ENCODE measurements at regions not wholly inside any gene's neighbourhood (a gene's known extent, or its start where the extent isn't known, plus 50 kb on each side); places are given as distances from the start of the nearest gene placed in this dataset.

DNA sequence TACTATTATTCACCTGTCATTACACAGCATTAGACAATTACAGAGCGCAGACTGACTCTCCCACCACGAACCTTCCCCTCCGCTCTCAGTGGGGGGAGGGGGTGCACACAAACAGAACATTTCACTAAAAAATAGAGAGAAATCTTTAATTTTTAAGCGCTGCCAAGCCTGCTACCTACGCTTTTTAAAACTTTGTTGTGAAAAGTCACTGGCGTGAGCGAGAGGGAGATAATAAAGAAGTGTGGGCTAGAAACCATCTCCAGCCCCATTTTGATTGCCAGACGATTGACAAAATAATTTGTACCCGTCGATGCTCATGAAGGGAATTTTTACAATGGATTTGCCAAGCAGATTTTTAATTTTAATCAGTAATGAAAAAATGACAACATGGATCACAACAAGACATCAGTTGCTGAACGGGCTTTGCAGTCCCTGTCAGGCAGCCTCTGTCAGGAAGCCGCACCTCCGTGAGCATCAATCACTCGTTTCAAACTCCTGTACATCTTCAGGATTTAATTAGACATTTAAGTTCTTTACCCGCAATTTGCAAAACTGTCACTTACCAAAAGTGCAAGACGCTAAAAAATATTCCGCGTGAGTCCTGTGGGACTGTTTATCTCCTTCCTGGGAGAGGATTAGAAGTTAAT is 209.1 kb downstream of the BCL11B start:
- no peak overlapping the region for H3K4me3 ChIP-seq (ENCODE audit: control insufficient read depth, low read depth, low read length)
- no peak for DNase-seq (ENCODE audit: low read depth)
- TF ChIP-seq, protein P1, sequence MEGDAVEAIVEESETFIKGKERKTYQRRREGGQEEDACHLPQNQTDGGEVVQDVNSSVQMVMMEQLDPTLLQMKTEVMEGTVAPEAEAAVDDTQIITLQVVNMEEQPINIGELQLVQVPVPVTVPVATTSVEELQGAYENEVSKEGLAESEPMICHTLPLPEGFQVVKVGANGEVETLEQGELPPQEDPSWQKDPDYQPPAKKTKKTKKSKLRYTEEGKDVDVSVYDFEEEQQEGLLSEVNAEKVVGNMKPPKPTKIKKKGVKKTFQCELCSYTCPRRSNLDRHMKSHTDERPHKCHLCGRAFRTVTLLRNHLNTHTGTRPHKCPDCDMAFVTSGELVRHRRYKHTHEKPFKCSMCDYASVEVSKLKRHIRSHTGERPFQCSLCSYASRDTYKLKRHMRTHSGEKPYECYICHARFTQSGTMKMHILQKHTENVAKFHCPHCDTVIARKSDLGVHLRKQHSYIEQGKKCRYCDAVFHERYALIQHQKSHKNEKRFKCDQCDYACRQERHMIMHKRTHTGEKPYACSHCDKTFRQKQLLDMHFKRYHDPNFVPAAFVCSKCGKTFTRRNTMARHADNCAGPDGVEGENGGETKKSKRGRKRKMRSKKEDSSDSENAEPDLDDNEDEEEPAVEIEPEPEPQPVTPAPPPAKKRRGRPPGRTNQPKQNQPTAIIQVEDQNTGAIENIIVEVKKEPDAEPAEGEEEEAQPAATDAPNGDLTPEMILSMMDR (IDR thresholded peaks at IDR 0.05; ENCODE audit: control insufficient read depth, insufficient read depth, low read depth, low read length, missing control alignments): no peak

- no peak overlapping the region for H3K4me3 ChIP-seq (ENCODE audit: control insufficient read depth, low read depth, low read length)
- no peak for DNase-seq (ENCODE audit: low read depth)
- TF ChIP-seq, protein P1 (IDR thresholded peaks at IDR 0.05; ENCODE audit: control insufficient read depth, insufficient read depth, low read depth, low read length, missing control alignments): no peak
Observed at GRCh38 chr14:99063620-99064225, 208.3 kb downstream of the BCL11B start.

GRCh38 chr14:99064262-99064954 is 207.6 kb downstream of the BCL11B start:
- DNase-seq (ENCODE audit: low read depth): no peak
- TF ChIP-seq, protein P1 (IDR thresholded peaks at IDR 0.05; ENCODE audit: control insufficient read depth, insufficient read depth, low read depth, low read length, missing control alignments): no peak
- no peak overlapping the region for H3K4me3 ChIP-seq (ENCODE audit: control insufficient read depth, low read depth, low read length)

- TF ChIP-seq, protein P1 (IDR thresholded peaks at IDR 0.05; ENCODE audit: control insufficient read depth, insufficient read depth, low read depth, low read length, missing control alignments): no peak
- H3K4me3 ChIP-seq (ENCODE audit: control insufficient read depth, low read depth, low read length): no peak overlapping the region
- no peak for DNase-seq (ENCODE audit: low read depth)
Observed at GRCh38 chr14:99065551-99065950, 206.4 kb downstream of the BCL11B start.

GRCh38 chr14:99066378-99066777 is 205.6 kb downstream of the BCL11B start:
- no peak for DNase-seq (ENCODE audit: low read depth)
- TF ChIP-seq, protein P1 (IDR thresholded peaks at IDR 0.05; ENCODE audit: control insufficient read depth, insufficient read depth, low read depth, low read length, missing control alignments): no peak

DNA sequence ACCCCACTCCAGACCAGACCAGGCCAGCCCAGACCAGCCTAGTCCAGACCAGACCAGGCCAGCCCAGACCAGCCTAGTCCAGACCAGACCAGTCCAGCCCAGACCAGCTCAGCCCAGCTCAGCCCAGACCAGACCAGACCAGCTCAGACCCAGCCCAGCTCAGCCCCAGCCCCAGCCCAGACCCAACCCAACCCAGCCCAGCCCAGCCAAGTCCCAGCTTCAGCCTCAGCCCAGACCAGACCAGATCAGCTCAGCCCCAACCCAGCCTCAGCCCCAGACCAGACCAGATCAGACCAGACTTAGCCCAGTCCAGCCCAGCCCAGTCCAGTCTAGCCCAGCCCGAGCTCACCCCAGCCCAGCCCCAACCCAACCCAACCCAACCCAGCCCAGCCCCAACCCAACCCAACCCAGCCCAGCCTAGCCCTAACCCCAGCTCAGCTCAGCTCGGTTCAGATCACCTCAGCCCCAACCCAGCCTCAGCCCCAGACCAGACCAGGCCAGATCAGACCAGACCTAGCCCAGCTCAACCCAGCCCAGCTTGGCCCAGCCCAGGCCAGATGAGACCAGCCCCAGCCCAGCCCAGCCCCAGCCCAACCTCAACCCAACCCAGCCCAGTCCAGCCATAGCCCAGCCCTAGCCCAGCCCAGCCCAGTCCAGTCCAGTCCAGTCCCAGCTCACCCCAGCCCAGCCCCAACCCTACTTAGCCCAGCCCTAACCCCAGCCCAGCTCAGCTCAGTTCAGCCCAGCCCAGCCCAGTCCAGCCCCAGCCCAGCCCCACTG is 204.7 kb downstream of the BCL11B start:
- no peak overlapping the region for H3K4me3 ChIP-seq (ENCODE audit: control insufficient read depth, low read depth, low read length)
- no peak for DNase-seq (ENCODE audit: low read depth)
- TF ChIP-seq, protein P1 (IDR thresholded peaks at IDR 0.05; ENCODE audit: control insufficient read depth, insufficient read depth, low read depth, low read length, missing control alignments): no peak

More at GRCh38 chr14:99066378-99066777, 205.6 kb downstream of the BCL11B start:
- H3K4me3 ChIP-seq (ENCODE audit: control insufficient read depth, low read depth, low read length): no peak overlapping the region

All from AG09309 (cell line).